ENCODE measurements at regions not wholly inside any gene's neighbourhood (a gene's known extent, or its start where the extent isn't known, plus 50 kb on each side); places are given as distances from the start of the nearest gene placed in this dataset.

GRCh38 chr3:35899245-35899644 is 259.9 kb downstream of the ARPP21 start:
- no peaks in the 10 kb centered on the region for H3K79me2 ChIP-seq (ENCODE audit: control insufficient read depth in 1 of 2, insufficient read depth in 2 of 2, low read length in 2 of 2)
- FAIRE-seq (no peak), DNase-seq (ENCODE audit: low read depth in 1 of 2, low spot score in 2 of 2) (no peak)
- no peak overlapping the region for H2BK20ac ChIP-seq (ENCODE audit: low read length)
- H2AFZ ChIP-seq (ENCODE audit: low read length) = no peak overlapping the region; the same call in 1 of the 2 replicates
- no peak overlapping the region for H4K8ac ChIP-seq (ENCODE audit: extremely low read depth, insufficient read depth, low read length)
- CTCF ChIA-PET (ENCODE audit: partially characterized antibody) = interaction anchor here (1.4 kb wide), 1 partner anchor 11 kb away, joined by 4 read pairs; no protein-coding TSS in a partner anchor
- H3K79me1 ChIP-seq (ENCODE audit: low read depth, low read length) = no peaks in the 10 kb centered on the region
- H3K27me3 ChIP-seq (replicated peaks in 1 of 4; ENCODE audit: control insufficient read depth in 3 of 4, extremely low read depth in 1 of 4, insufficient read depth in 3 of 4, low read length in 3 of 4) = no peaks in the 10 kb centered on the region
- H3K4me3 ChIP-seq (ENCODE audit: extremely low read depth in 1 of 4, insufficient read depth in 2 of 4, low read depth in 3 of 4, low read length in 4 of 4) = no peak overlapping the region
- no peak overlapping the region for H2AK5ac ChIP-seq (ENCODE audit: low read depth, low read length)
- H4K20me1 ChIP-seq (replicated peaks in 1 of 2; ENCODE audit: control insufficient read depth in 1 of 2, insufficient read depth in 2 of 2, low read length in 2 of 2) = no peaks in the 10 kb centered on the region
- no peak overlapping the region for H3K23ac ChIP-seq (ENCODE audit: insufficient read length)
- H4K5ac ChIP-seq (ENCODE audit: insufficient read length, low read depth, low read length) = no peak overlapping the region
- no peak overlapping the region for H3K4me2 ChIP-seq (ENCODE audit: insufficient read depth in 1 of 2, low read depth in 2 of 2, low read length in 2 of 2)
- no peak overlapping the region for H3K4ac ChIP-seq (replicated peaks; ENCODE audit: insufficient read length, low read depth, low read length)
- no peak overlapping the region for H3K56ac ChIP-seq (replicated peaks; ENCODE audit: insufficient read length, low read depth, low read length)
- H2BK12ac ChIP-seq (ENCODE audit: low read depth, low read length) = no peak overlapping the region
- no peaks in the 10 kb centered on the region for H3K36me3 ChIP-seq (ENCODE audit: control insufficient read depth in 2 of 4, insufficient read depth in 4 of 4, low read length in 3 of 4)
- H3K9me3 ChIP-seq (ENCODE audit: insufficient read depth in 2 of 2, low read depth in 1 of 2, low read length in 1 of 2) = peaks cover 0 to 6% of the 10 kb centered on the region in 2 experiments; a peak in 1 of 4 replicates
- H4K91ac ChIP-seq (replicated peaks; ENCODE audit: insufficient read length, low read length) = no peak overlapping the region
- no peak overlapping the region for H3K14ac ChIP-seq (ENCODE audit: insufficient read length)
- TF ChIP-seq E2F6 (IDR thresholded peaks at IDR 0.05) (no peak), CREB1 (IDR thresholded peaks at IDR 0.05) (no peak), NRF1 (IDR thresholded peaks at IDR 0.05; ENCODE audit: low read depth, low read length) (no peak), HDAC2 (IDR thresholded peaks at IDR 0.05; ENCODE audit: borderline replicate concordance in 1 of 2, low read depth in 2 of 2, low read length in 2 of 2) (no peak), POU5F1 (IDR thresholded peaks at IDR 0.05; ENCODE audit: low read depth, low read length) (no peak), SP4 (IDR thresholded peaks at IDR 0.05; ENCODE audit: low read length) (no peak), RAD21 (IDR thresholded peaks at IDR 0.05 in 1 of 2, conservative IDR thresholded peaks at IDR 0.05 in 1 of 2; ENCODE audit: low read depth in 2 of 2, low read length in 2 of 2) (no peak), EZH2 (IDR thresholded peaks at IDR 0.05; ENCODE audit: low read depth, low read length, severe bottlenecking) (no peak)
- H2BK5ac ChIP-seq (ENCODE audit: low read depth, low read length) = no peak overlapping the region
- no peak overlapping the region for H2BK15ac ChIP-seq (ENCODE audit: low read length)
- POLR2A ChIA-PET (ENCODE audit: partially characterized antibody) = no interaction called here
- no peaks in the 10 kb centered on the region for H3K23me2 ChIP-seq (ENCODE audit: low read depth, low read length)
- no peaks in the 10 kb centered on the region; a peak in 1 of 7 replicates for H3K4me1 ChIP-seq (replicated peaks in 1 of 4; ENCODE audit: control insufficient read depth in 3 of 4, insufficient read depth in 4 of 4, low read length in 3 of 4)
- no peak overlapping the region for H3K9ac ChIP-seq (replicated peaks in 1 of 4; ENCODE audit: extremely low read depth in 1 of 4, low read depth in 3 of 4, low read length in 3 of 4)
- H2BK120ac ChIP-seq (replicated peaks; ENCODE audit: low read depth, low read length) = no peak overlapping the region
- no peak overlapping the region for H3K18ac ChIP-seq (ENCODE audit: extremely low read depth, low read length)
- no peak overlapping the region for H3K27ac ChIP-seq (ENCODE audit: low read depth, low read length)

Data from H1 (cell line).